MM.1S (cell line): ENCODE measurements at regions not wholly inside any gene's neighbourhood (a gene's known extent, or its start where the extent isn't known, plus 50 kb on each side); places are given as distances from the start of the nearest gene placed in this dataset.

Source experiments
- EZH2 ChIP-seq: fragments of 300-600 bp; sonication (generic); optimal IDR thresholded peaks from 2 replicates; pipeline ENCODE3; 2017; ENCODE audit warnings: low read depth, mild to moderate bottlenecking, antibody characterized with exemption, low read length, mixed read lengths
- TF ChIP-seq, protein P1 (sequence below): fragments of 300-600 bp; sonication (generic); IDR thresholded peaks from 2 replicates; pipeline ENCODE4 v1.5.1; 2016; ENCODE audit warnings: antibody characterized with exemption, low read length, mixed read lengths

DNA sequence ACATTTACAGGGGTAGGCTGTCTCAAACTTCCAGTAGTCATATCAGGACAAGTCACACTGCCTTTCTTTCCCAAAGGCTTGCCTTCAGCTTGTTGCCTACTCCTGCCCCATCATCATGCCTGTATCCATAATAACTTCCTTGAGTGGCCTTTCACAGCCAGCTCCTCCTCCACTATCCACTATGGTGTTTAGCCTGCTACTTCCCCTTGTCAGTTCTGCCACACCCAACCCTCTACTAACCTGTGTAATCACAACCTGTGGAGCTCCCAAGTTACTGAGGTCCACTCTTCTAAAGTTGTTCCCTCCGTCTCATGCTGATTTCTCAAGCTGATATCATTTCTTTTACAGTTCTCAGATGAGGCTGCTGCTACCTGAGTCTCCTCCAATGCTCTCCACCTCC is 159.9 kb downstream of the BMP4 start:
- TF ChIP-seq, protein P1, sequence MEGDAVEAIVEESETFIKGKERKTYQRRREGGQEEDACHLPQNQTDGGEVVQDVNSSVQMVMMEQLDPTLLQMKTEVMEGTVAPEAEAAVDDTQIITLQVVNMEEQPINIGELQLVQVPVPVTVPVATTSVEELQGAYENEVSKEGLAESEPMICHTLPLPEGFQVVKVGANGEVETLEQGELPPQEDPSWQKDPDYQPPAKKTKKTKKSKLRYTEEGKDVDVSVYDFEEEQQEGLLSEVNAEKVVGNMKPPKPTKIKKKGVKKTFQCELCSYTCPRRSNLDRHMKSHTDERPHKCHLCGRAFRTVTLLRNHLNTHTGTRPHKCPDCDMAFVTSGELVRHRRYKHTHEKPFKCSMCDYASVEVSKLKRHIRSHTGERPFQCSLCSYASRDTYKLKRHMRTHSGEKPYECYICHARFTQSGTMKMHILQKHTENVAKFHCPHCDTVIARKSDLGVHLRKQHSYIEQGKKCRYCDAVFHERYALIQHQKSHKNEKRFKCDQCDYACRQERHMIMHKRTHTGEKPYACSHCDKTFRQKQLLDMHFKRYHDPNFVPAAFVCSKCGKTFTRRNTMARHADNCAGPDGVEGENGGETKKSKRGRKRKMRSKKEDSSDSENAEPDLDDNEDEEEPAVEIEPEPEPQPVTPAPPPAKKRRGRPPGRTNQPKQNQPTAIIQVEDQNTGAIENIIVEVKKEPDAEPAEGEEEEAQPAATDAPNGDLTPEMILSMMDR: no peak
- TF ChIP-seq EZH2: no peak
